Chondrocyte (in vitro differentiated cells): ENCODE measurements at regions not wholly inside any gene's neighbourhood (a gene's known extent, or its start where the extent isn't known, plus 50 kb on each side); places are given as distances from the start of the nearest gene placed in this dataset.

ENCODE experiments used
- DNase-seq: peaks from one replicate; pipeline ENCODE4 v3.0.0; 2021; ENCODE audit warnings: mixed read lengths, low spot score
- H3K27ac Mint-ChIP-seq: one replicate; pipeline ENCODE4 v1.8.0; 2021; ENCODE audit warnings: mild to moderate bottlenecking, moderate library complexity, mixed read lengths; ENCODE audit not compliant: unreplicated experiment
- H3K27me3 Mint-ChIP-seq: 2 replicates; pipeline ENCODE4 v1.8.0; 2021; ENCODE audit warnings: low read depth, mixed read lengths
- H3K36me3 Mint-ChIP-seq: 2 replicates; pipeline ENCODE4 v1.8.0; 2021; ENCODE audit warnings: low read depth, mixed read lengths
- H3K4me1 Mint-ChIP-seq: 2 replicates; pipeline ENCODE4 v1.8.0; 2021; ENCODE audit warnings: low read depth, mild to moderate bottlenecking, mixed read lengths
- H3K4me3 Mint-ChIP-seq: one replicate; pipeline ENCODE4 v1.8.0; 2021; ENCODE audit warnings: mild to moderate bottlenecking, moderate library complexity, mixed read lengths; ENCODE audit not compliant: unreplicated experiment
- H3K9me3 Mint-ChIP-seq: 2 replicates; pipeline ENCODE4 v1.8.0; 2021; ENCODE audit warnings: low read depth, mixed read lengths
- TF ChIP-seq, protein P1 (sequence below): fragments of 200-600 bp; sonication (generic); IDR thresholded peaks from 2 replicates; pipeline ENCODE4 v1.5.0; 2021; ENCODE audit warnings: antibody characterized with exemption, mild to moderate bottlenecking, moderate library complexity

DNA sequence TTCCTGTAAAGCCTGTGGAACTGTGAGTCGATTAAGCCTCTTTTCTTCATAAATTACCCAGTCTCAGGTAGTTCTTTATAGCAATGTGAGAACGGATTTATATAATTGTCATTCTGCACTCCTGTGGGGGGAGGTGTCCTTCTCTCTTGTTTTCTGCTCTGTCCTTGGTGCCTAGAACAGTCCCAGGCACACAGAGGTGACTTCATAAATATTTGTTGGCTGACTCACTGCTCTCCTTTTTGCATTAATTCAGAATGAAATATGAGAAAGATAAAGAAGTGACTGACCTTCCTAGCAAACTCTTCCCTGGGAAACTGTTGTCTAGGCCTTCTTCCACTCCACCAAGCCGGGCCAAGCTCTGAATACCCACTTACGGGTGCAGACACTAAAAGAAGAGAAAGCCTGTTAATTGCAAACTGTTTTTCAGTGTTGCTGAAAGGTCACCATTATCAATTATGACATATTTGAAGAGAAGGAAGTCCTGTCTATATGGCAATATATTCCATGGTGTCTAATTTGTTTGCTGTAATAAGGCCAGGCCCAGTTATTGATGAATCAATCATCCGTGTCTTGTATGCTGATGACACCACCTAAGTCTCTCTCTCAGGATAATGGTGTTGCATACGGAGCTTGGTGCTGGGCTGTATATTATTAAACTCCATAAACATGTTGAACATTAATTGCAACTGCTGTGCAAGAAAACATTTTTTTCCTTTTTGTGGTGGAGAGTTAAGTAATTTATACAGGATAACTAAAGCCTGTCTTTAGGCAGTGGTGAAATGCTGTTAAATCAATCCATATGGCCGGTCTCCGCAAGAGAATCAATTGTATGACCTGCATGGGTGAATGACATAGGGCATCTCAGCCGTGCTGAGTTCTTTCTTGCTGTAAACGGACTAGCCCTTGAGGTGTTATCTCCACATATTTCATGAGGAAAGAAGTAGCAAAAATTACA lies 567.5 kb downstream of the SLC4A3 start:
- H3K27ac Mint-ChIP-seq: no peak overlapping the region
- H3K36me3 Mint-ChIP-seq: peaks cover 2% of the 10 kb centered on the region
- TF ChIP-seq, protein P1, sequence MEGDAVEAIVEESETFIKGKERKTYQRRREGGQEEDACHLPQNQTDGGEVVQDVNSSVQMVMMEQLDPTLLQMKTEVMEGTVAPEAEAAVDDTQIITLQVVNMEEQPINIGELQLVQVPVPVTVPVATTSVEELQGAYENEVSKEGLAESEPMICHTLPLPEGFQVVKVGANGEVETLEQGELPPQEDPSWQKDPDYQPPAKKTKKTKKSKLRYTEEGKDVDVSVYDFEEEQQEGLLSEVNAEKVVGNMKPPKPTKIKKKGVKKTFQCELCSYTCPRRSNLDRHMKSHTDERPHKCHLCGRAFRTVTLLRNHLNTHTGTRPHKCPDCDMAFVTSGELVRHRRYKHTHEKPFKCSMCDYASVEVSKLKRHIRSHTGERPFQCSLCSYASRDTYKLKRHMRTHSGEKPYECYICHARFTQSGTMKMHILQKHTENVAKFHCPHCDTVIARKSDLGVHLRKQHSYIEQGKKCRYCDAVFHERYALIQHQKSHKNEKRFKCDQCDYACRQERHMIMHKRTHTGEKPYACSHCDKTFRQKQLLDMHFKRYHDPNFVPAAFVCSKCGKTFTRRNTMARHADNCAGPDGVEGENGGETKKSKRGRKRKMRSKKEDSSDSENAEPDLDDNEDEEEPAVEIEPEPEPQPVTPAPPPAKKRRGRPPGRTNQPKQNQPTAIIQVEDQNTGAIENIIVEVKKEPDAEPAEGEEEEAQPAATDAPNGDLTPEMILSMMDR: no peak
- no peaks in the 10 kb centered on the region for H3K27me3 Mint-ChIP-seq
- peaks cover 8% of the 10 kb centered on the region for H3K9me3 Mint-ChIP-seq
- peaks cover 11% of the 10 kb centered on the region for H3K4me1 Mint-ChIP-seq
- H3K4me3 Mint-ChIP-seq: no peak overlapping the region
- no peak for DNase-seq

DNA sequence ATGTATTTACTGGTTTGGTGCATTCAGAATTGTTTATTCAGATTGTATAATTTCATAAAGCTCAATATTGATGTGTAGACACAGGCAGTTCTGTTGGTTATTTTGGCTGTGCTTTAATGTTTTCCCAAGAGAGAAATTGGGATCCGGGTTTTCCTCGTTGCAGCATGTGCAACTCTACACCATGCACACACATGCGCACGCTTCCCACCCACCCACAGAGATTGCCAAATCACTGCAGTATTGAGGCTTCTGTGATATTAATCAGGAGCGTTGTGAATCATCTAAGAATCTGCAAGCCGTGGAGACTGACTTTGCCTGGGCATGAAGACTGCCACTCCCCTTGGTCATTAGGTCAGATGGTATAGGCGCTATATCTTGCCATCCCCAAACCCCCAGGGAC lies 571.5 kb downstream of the SLC4A3 start:
- DNase-seq: no peak
- Mint-ChIP-seq H3K36me3 (peaks cover 2% of the 10 kb centered on the region), H3K9me3 (peaks cover 9% of the 10 kb centered on the region), H3K4me1 (peaks cover 8% of the 10 kb centered on the region), H3K27ac (no peak overlapping the region), H3K4me3 (no peak overlapping the region), H3K27me3 (no peaks in the 10 kb centered on the region)
- TF ChIP-seq, protein P1: no peak

DNA sequence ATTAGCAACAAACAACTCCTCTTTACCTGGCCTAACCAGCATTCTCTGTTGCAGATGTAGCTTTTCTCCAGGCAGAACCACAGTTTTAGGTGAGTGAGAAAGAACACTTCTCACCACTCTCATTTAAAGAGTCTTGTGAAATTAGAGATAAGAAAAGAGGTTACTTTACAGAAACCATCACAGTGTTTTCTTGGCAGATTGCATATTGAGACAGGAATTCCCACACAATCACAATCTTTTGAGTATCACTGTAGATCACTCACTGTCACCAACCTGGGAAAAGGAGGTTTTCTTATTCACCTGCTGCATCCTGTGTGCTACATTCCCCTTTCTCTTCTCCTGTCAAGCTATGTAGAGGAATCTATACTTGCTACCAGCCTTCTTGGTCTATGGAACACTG lies 574.6 kb downstream of the SLC4A3 start:
- Mint-ChIP-seq H3K36me3 (no peaks in the 10 kb centered on the region), H3K27me3 (no peaks in the 10 kb centered on the region), H3K9me3 (peaks cover 4% of the 10 kb centered on the region), H3K4me1 (peaks cover 8% of the 10 kb centered on the region), H3K4me3 (no peak overlapping the region), H3K27ac (no peak overlapping the region)
- TF ChIP-seq, protein P1: no peak
- DNase-seq: no peak

DNA sequence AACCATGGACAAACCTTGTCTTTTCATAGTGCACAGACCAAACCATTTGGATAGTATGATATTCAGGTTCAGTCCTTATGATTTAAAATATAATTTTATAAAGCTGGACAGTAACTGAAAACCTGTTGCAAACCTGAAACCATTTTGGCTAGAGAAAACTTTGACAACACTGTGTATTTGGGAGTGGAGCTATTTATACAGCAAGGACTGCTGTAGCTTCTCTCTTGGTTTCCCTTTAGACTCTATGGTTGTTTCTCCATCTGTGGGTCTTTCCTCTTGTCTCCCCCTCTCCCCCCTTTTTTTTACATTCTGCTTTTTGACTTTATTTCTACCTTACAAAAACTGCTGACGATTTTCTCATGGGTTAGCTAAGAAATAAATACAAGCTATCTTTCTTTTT lies 581.7 kb downstream of the SLC4A3 start:
- Mint-ChIP-seq H3K27ac (no peak overlapping the region), H3K9me3 (no peaks in the 10 kb centered on the region), H3K36me3 (peaks cover 1% of the 10 kb centered on the region), H3K4me3 (no peak overlapping the region), H3K4me1 (no peaks in the 10 kb centered on the region), H3K27me3 (peaks cover 2% of the 10 kb centered on the region)
- no peak for DNase-seq
- TF ChIP-seq, protein P1: no peak

DNA sequence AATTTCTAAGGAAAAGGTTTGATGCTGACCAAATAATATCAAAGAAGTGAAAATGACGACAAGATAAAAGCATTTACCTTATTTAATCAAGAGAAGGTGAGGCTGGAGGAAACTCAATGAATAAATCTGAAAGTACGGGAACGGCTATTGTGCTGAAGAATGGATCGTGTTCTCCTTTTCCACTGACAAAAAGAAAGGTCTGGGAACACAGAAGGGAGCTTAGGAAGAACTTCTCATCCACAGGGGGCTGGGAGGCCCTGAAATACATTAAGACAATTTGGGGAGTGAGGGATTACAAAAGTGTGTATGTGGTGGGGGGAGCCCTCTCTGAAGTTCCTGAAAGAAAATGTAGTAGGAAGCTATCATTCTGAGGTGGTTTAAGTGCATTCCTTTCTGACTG lies 582.3 kb downstream of the SLC4A3 start:
- no peak overlapping the region for H3K4me3 Mint-ChIP-seq

More for the DNA sequence above, 582.3 kb downstream of the SLC4A3 start:
- TF ChIP-seq, protein P1: no peak
- Mint-ChIP-seq H3K4me1 (no peaks in the 10 kb centered on the region), H3K36me3 (peaks cover 1% of the 10 kb centered on the region), H3K27ac (no peak overlapping the region), H3K27me3 (peaks cover 2% of the 10 kb centered on the region), H3K9me3 (no peaks in the 10 kb centered on the region)
- no peak for DNase-seq
